Right ventricle myocardium superior (tissue), 1 donor: ENCODE measurements at regions not wholly inside any gene's neighbourhood (a gene's known extent, or its start where the extent isn't known, plus 50 kb on each side); places are given as distances from the start of the nearest gene placed in this dataset.

Experiments used
- ATAC-seq: fragments of 200-7000 bp; cut with Tn5 transposase; one replicate; pipeline ENCODE4 v1.9.1; 2020; ENCODE audit warnings: mild to moderate bottlenecking; ENCODE audit not compliant: poor library complexity
- DNase-seq: peaks from one replicate; pipeline ENCODE4 v3.0.0-alpha.2; 2020
- intact Hi-C: fragments of 100-400 bp; cut with DNase I; formaldehyde crosslinking; loops from one replicate; pipeline ENCODE4 v1.11.2; 2022
- donor health status: DM: no; HTN: yes; CAD: no; lungs with severe emphysema.

DNA sequence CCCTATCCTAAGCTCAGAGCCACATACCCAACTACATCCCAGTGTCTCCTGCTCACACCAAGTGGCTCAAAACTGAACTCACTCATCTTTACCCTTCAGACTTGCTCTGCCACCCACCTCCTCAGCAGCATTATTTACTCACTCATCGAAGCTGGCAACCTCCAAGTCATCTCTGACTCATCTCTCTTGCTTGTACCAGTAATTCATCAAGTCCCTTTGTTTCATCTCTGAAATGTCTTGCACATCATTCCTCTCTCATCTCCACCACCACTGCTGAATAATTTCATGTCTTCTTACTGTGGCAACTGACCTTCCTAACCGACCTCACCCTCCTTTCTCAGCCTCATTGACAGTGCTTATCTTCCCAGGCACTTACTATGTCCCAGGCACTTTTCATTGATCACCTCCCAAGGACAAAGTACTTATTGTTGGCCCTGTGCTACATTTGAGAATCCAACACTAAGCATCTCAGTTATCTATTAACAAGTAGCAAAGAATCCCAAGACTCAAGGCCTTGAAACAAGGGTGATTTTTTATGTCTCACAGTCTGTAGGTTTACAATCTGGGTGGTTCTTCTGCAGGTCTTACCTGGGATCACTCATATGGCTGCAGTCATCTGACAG lies 82.0 kb downstream of the MRPL46 start:
- DNase-seq (no peak), ATAC-seq (no peak)
- intact Hi-C loops = no loop called here

DNA sequence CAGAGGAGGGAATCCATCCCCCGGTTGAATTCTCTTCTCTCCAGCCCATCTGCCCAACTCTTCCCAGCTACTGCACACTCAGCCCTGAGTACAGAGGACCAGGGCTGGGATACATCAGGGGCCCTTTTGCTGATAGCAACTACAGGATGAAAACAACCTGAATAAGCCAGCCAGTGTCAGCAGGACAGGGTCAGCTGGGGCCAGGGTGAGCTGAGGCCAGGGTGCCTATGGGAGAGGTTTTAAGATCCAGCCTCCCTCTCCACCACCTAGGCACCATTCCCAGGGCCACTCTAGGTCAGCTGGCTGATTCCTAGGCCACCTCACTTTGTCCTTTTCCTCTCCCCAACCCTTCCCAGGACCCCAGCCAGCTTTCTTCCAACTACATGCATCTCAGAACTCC lies 83.8 kb downstream of the MRPL46 start:
- ATAC-seq (peak; percentile 83), DNase-seq (peak; percentile 53)
- intact Hi-C loops = no loop called here

DNA sequence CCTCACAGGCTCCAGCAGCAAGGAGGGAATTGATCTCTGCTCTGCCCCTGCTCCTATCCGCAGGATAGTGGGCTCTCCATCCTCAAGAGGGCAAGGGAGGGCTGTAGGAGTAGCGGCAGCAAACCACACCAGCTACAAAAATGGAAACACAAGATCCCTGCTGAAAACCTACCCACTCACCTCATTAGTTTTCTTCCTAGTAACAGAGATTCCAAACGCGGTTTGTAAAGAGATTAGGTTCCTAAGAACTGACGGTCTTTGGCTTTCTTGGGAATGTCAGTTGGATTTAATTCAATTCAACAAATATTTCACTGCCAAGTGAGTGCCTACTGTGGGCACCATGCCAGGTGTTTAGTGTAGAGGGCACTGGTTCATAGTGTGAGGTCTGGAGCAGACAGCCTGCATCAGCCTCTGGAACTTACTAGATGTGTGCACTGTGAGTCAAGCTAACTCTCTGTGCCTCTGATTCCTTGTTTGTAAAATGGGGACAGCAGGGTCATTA lies 84.7 kb downstream of the MRPL46 start:
- intact Hi-C loops = no loop called here
- DNase-seq (no peak), ATAC-seq (peak; percentile 69)

DNA sequence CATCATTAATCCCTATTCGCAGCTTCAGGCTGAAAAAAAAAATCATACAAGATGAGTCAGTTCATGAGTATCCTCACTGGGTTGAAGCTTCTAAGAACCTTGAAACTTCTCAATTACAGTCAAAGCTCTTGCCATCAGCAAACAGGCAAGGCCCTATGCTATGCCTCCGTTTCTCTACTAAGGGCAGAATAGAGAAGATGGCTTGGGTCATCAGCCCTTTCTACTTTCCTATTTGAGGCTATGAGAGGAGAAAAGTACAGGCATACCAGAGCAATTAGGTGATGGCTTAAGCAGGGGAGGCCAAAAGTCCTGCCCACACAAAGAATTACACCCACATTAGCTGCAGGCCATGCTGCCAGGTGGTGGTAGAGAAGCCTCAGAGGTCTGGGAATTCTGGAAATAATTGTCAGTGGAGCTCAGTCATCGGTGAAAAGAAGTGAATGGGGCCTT lies 89.0 kb downstream of the MRPL46 start:
- DNase-seq (no peak), ATAC-seq (no peak)
- intact Hi-C loops = no loop called here

DNA sequence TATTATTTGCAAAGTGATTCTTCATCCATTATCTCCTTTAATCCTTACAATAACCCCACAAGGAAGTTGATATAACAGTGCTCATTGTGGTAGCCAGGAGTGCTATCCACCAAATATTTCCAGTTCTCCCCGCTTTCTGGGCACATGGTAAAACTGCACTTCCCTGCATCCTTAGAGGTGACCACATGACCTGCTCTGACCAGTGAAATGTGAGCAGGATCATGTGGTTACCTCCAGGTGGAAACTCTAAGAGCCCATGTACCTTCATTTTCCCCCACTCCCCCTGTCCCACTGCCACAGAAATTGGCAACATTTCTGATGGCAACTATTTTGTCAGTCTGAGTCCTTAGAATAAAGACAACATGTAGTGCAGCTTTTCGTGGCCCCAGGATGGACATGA lies 89.7 kb downstream of the MRPL46 start:
- intact Hi-C loops = no loop called here
- ATAC-seq = no peak

DNA sequence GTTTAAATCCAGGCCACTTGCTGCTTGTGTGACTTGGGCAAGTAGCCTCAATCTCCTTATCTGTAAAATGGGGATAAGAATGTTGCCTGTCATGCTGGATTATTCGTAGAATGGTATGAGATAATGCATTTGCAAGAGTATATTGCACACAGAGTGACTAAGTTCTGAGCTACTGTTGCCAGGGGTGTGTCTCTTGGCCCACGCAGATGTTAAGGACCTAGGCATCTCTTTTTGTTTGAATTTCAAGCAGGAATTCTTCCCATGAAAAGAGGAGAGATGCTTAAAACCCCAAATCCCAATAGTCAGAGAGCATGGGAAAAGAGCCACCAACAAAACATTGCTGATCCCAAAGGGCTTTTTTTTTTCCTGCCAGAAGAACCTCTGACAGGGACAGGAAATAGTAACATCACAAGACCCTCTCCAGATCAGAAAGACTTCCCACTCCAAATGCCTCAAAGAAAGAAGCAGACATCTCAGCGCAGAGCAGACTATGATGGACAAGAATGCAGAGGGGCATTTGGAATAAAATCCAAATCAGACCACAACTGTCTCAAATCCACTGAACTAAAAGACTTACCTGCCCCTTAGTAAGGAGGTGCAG lies 90.5 kb downstream of the MRPL46 start:
- no peak for ATAC-seq
- no peak for DNase-seq
- intact Hi-C loops = no loop called here

More for the DNA sequence above, 89.7 kb downstream of the MRPL46 start:
- no peak for DNase-seq

DNA sequence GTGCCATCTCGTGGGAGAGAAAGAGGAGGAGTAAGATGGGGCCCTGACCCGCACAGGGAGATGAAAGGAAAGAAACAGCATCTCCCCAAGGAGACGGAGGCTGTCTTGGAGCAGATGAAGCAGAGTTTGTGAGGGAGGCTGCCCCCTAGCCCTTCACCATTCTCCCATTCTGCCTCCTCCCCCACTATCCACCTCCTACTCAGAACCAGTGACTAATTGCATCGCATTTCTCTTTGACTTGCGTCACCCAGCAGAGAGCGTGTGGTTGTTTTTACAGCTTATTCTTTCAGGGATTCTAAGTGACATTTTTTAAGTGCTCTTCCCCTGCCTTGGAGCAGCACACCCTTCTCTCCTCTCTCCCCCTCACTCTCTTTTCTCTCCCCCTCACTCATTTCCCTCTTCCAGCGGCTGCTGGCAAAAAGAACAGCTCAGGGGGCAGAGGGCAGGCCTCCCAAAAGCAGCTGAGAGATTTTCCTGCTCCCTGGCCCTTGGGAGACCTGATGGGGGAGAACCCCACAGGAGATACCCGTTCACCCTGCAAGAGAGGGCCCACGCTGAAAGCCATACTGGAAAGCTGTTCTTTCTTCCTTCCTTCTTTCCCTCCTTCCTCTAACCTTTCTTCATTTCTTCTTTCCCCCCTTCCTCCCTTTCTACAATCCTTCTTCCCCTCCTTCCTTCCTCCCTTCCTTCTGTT lies 91.8 kb downstream of the MRPL46 start:
- no peak for ATAC-seq
- intact Hi-C loops = no loop called here
- no peak for DNase-seq

DNA sequence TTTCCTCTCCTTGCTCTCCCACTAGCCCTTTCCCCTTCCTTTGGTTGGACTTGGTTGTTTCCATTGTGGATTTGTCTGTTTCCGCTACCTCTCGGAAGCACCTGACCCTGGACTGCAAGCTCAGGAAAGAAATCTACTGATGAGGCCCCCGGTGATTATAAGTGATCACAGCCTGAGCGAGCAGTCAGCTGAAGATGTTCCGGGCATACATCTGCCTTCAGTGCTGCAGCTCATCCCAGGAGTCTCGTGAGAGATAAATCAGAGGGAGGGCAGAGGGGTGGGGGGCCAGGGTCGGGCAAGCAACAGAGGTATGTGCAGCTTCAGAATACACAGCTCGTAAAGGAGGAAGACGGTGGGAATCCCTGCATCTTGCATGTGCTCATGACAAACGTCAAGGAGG lies 102.1 kb downstream of the MRPL46 start:
- DNase-seq = no peak
- no peak for ATAC-seq
- intact Hi-C loops = no loop called here

DNA sequence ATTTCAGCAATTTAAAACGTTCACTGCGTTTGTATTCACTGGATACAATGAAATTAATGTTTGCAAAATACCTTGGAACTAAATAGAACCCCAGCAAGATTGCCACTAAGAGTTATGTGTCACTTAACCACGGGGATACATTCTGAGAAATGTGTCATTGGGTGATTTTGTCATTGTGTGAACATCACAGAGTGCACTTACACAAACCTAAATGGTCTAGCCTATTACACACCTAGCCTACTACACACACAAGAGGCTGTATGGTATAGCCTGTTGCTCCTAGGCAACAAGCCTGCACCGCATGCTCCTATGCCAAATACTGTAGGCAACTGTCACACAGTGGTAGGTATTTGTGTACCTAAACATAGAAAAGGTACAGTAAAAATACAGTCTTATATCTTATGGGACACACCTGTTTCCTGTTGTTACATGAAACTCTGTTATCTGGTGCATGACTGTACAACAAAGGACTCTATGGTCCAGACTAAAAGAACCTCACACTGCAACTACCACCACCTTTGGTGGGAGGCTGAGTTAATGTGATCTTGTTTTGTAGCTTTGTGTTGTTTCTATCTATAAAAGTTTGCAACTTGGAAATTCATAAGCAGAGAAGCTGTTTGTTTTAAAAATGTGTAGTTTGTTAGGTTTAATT lies 92.2 kb upstream of the NTRK3 start:
- DNase-seq = no peak
- no peak for ATAC-seq
- intact Hi-C loops = no loop called here

DNA sequence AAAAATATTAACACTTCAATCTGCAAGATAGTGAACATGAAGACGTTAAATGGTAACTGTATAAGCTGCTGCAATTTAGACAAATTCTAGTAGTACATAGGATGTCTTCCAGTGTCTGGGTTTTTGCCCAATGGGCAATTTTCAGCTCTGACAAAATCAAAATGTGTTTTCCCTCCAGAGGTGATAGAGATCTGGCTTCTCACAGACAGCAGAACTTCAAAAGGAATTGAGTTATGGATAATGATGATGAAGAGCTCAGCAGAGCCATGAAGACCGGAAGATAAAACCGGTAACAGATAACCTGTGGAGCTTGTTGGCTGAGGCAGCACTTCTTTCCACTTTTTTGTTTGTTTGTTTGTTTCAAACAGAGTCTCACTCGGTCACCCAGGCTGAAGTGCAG lies 89.4 kb upstream of the NTRK3 start:
- ATAC-seq = no peak
- intact Hi-C loops = no loop called here
- no peak for DNase-seq

DNA sequence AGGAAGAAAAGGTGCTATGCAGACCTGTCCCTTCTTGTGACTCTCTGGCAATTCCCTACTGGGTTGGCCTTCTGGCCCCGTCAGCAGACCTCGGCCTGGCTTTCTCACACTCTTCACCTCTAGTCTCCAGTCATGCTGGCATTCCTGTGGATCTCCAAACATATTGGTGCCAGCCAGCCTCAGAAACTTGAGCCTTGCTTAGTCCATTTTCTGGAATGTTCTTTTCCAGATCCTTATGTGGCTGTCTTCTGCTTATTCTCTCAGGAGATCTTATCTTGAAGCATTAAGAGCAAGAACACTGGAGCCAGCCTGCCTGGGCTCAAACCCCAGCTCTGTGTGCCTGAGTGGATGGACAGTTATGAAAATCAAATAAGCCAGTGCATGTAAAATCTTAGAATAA lies 88.2 kb upstream of the NTRK3 start:
- intact Hi-C loops = no loop called here
- no peak for DNase-seq
- ATAC-seq = no peak

DNA sequence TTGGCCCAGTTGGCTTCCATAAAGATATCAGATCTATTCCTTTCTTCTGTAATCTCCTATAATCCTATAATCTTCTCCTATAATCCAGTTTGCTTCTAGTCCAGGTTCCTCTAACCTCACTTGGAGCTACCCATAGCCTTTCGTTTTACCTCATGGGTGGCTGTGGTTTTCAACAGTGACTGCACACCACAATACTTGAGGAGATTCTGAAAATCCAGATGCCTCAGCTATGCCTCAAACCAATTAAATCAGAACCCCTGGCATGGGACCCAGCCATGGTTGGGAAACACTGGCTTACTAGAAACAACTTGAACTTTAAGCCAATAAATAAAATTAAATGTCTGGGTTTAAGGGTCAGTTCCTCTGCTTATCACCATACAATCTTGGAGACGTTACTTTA lies 86.1 kb upstream of the NTRK3 start:
- no peak for DNase-seq
- intact Hi-C loops = no loop called here
- ATAC-seq = no peak

DNA sequence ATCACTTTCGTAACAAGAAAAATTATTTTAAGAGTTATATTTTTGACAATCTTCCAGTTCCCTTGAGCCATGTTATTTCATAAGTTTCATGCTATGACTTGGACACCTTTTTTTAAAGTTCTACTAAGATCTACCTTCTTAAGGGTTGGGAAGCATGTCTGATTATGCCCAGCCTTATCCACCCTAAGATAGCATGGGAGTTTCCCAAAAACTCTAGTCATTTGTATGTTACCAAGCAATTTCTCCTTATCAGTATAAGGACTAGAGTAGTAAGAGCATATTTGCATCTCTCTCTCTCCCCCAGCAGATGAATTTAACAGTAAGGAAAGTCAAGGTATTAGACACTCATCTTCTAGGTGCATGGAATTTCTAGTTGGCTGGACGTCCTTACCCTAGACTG lies 85.1 kb upstream of the NTRK3 start:
- ATAC-seq (no peak), DNase-seq (no peak)
- intact Hi-C loops = no loop called here

DNA sequence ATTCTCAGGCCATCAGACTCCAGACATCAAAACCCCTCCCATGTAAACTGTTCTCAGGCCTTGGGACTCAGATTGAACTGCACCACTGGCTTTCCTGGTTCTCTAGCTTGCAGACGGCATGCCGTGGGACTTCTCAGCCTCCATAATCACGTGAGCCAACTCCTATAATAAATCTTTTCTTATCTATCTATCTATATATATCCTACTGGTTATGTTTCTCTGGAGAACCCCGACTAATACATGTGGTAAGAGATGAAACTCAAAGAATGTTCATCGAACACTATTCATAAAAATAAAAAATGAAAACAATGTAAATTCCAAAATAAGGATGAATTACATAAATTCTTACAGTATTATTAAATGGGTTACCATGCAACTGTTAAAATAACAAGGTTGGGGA lies 84.5 kb upstream of the NTRK3 start:
- intact Hi-C loops = no loop called here
- DNase-seq = no peak
- ATAC-seq = no peak

DNA sequence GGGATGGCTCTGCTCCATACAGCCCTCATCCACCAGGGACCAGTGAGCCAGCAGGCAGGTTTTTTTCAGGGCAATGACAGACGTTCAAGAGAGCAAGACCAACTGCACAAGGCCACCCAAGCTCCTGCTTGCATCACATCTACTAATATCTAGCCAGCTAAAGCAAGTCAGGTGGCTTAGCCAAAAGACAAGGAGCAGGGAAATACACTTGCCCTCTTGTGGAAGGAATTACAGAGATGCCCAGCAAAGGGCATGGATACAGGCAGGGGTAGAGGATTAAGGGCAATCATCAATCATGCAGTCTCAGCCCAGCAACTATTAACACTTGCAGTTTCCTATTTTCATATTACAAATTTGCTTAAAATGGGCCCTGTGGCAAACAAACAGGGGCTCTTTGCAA lies 81.5 kb upstream of the NTRK3 start:
- intact Hi-C loops = no loop called here
- no peak for ATAC-seq

DNA sequence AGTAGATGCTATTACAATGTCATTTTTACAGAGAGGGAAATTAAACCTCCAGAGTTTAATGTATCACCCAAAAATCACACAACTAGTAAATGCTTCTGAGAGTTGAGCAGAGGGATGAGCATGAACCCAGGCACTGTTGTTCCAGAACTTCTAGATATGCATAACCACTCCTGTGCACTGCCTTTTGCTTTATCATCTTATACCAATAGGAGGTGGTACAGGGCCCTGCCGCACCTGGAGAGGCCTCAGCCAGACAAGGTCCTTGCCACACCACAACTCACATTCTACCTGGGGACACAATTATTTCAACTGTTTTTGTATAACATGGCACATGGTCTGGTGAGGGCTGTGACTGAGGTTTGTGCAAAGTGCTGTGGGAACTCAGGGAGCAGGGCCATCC lies 78.5 kb upstream of the NTRK3 start:
- ATAC-seq (no peak), DNase-seq (no peak)
- intact Hi-C loops = no loop called here

More for the DNA sequence above, 81.5 kb upstream of the NTRK3 start:
- no peak for DNase-seq

DNA sequence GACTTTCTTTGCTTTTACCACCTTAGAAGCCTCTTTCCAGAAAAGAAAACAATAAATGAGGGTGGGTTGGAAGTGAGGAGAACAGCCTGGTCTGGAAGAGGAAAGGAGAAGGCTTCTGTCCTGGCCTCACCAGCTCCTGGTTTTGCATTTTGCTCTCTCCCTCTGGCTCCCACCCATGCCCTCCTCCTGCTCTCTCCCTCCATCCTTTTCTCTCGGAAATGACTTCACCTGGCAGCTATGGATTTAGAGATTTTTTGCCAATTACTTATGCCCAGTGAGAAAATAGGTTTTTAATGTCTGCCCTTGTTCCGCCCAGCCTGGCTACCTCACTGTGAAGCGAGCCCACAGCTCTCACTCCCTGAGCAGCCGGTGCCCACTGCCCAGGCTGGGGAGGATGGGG lies 77.9 kb upstream of the NTRK3 start:
- intact Hi-C loops = no loop called here

DNA sequence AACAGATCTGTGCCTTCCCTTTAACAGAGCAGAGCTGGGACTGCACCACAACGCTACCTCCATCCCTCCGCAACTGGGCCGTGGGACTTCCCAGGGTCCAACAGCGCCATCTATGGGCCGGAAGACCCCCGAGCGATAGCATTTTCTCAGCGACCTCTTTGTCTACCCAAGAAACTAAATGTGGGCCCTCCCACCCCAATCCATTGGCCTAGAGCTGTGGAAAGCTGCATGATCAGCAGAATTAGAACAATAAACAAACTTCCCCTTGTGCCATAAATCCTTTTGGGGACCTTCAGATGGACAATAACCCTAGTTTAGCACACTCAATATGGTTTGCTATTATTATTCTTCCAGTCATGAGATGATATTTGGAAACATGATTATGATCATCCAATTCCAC lies 74.8 kb upstream of the NTRK3 start:
- DNase-seq (no peak), ATAC-seq (no peak)
- intact Hi-C loops = no loop called here

More for the DNA sequence above, 77.9 kb upstream of the NTRK3 start:
- ATAC-seq (no peak), DNase-seq (no peak)

DNA sequence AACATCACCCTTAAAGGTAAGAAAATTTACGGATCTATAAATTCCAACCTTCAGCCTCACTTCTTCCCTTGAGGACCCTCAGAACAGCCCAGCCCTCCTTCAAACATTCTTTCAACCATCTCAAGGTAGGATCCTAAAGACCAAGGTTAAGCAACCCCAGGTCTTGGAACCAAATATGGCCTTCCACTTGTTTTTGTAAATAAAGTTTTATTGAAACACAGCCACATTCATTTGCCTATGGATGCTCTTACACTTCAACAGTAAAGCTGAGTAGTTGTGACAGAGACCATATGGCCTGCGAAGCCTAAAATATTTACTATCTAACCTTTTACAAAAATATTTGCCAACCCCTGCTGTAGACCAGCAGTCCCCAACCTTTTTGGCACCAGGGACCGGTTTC lies 70.4 kb upstream of the NTRK3 start:
- ATAC-seq (no peak), DNase-seq (no peak)
- intact Hi-C loops = no loop called here

DNA sequence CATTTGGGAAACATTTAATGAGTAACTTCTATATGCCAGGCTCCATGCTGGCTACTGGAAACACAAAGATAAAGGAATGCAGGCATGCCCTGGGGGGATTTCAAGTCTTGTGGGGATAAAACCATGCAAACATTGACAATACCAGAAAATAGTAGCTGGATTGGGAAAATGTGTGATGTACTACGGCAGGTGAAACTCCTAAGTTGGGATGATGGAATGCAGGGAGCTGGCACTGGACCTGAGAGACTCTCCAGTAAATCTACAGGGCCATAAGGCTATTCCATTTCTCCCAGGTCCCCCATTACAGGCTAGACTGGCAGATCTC lies 68.2 kb upstream of the NTRK3 start:
- DNase-seq = no peak
- intact Hi-C loops = no loop called here
- ATAC-seq = no peak
